Amygdala (tissue), 56 donors: ENCODE measurements at regions not wholly inside any gene's neighbourhood (a gene's known extent, or its start where the extent isn't known, plus 50 kb on each side); places are given as distances from the start of the nearest gene placed in this dataset.
"Not testable (repeated sequence)": the region's sequence is repeated elsewhere in the genome, so short reads cannot be mapped to it uniquely, and the experiment has no call there.

ENCODE experiments used
- DNase-seq, 56 donors: peaks; one replicate each; lab custom pipeline; 2025; lab: John Stamatoyannopoulos, UW

DNA sequence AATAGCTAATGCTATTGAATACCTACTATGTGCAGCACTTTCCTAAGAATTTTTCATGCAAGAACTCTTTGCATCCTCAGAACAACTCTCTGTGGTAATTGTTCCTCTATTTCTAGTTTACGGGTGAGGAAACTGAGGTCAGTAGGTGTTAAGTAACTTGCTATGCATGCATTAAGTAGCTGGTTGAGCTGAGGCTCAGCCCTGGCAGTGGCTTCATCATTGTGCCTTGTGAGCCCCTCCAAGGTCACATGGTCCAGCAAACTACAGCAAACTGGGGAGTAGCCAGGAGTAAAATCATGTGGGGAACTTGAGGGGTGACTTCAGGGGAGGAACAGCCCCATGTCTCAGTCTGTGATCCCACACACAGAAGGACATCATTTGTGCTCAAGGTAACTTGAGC is 365.2 kb downstream of the BCL2L11 start:
- not testable (repeated sequence) for DNase-seq

DNA sequence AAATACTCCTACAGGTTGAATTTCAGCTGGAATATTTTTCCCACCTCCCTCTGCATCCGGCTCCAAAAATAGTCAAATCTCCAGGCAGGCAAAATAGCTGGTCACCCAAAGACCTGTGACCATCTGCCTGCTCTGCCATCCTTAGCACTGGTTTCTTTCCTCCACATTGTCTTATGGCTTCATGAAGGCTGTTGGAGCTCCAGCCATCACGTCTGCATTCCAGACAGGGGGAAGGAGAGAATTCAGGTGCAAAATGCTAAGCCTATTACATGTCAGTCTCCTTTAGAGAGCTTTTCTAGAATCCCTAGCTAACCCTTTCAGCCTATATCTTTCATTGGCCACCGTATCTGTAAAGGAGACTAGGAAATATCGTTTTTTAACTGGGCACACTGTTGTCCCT is 367.7 kb downstream of the BCL2L11 start:
- DNase-seq, result not testable (repeated sequence)

DNA sequence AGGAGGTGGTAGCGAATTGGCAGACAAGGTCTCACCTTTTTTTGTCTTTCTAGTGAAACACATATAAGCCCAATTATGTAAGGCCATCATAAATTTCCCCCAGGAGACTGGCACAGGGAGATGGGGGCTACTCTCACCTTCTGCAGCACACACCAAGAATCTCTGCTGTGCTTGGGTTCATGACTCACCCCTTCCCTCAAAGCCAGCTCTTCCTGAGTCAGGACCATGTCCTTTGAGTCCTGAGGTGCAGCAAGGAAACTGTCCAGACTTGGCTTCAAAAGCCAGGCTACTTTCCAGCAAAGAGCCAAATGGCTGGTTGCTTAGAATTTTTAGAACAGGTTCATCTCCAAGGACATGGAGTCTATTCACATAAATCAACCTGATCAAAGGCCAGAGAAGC is 368.7 kb downstream of the BCL2L11 start:
- not testable (repeated sequence) for DNase-seq

DNA sequence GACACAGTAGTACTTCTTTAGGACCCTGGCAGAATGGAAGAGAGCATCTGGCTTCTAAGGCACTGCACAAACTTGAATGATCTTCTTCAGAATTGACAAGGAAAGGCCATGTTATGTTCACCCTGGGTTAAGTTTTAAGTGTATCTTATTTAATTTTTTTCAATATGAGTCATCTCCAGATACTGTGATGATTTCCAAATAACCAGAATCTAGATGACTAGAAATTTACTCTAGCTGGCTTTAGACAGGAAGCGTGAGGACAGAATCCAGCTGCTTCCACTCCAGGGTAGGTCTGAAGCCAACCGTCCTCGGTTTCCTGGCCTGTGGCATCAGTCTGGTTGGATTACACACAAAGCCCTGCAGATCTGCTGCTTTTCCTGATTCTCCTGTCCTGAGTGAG is 370.5 kb downstream of the BCL2L11 start:
- not testable (repeated sequence) for DNase-seq

DNA sequence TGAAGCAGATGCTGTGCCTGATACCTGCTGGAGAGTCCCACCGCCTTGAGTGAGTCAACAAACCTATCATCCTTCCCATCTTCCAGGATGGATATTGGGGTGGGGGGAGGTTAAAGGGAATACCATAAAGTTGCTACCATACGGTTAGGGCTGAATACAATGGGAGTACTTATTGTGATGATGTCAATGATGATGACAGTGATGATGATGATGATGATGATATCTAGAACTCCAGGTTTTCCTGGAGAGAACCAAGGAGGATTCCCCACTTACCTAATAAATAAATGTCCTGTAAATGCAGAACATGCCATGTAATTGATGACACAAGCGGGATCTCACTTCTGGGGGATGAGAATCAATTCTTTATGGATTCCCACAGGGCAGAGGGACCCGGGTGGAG is 370.9 kb downstream of the BCL2L11 start:
- not testable (repeated sequence) for DNase-seq

DNA sequence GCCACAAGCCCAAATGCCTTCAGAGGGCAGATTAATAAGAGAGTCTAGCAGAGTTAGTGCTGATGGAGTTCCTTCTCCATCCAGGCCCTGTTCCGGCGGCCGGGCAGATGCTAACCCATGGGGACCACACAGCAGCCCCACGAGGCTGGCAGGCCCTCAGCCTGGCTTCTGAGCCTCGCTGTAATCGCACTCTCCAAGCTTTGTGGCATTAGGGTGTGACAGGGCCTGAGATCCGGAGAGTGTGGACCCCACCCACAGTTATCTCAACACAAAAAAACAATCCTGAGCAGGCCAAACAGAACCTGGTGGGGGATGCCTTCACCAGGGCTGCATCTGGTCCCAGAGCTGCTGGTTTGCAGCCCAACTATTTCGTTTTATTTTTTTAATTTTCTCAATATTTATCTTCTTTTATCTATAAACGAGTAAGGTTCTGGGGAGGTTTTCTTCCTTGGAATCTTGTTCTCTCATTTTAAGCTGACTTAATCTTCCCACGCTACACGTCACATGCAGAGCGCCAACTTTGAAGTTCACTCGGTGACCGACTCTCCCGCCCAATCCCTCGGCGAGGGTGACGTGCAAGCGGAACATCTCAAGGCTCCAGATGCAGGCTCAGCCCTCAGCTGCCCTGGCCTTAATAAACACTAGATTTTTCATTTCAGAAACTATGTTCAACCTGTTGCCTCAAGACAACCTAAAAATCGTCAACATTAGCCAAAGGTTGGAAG is 372.4 kb downstream of the BCL2L11 start:
- not testable (repeated sequence) for DNase-seq

DNA sequence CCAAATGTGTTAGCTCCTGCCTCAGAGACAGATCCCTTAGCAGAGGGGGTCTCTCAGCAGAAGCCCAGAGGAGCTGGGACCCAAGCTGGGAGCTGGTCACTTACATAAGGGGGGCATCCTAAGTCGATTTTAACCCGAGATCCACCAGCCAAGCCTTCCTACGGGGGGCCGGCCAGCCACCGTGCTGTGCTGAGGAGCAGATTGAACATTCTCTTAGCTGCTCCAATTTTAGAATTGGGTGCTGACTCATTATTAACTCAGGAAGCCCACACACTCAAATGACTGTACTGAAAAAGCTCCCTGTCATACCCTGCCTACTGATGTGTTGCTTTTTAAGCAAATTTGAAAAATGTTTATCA is 373.0 kb downstream of the BCL2L11 start:
- DNase-seq, result not testable (repeated sequence)

DNA sequence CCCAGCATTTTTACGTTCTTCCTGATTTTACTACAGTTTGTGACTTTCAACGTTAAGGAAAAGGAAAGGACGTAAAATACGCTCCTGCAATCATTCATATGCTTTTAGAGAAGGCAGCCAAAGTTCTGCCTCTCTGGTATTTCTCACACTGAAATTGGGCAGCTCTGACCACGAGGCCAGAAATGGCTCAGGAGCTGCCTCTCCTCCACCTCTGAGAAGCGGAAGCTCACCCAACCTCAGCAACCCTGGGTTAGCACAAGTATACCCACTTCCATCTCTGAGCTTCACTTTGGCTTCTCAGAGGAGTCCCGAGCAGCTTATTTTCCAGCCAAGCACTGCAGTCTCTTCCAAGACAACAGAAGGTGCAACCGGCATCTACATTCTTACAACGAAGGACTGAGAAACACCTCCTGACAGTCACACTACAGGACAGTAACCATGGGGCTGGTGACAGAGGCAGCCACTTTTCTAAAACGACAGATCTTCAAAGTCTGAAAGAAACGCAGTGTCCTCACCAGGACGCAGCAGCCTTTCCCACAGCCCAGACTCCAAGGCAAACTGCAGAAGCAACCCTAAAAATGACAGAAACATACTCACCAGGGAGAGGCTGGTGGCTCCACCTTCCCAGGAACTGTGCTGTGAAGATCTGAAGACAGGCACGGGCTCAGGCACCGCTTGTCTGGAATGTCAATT is 373.7 kb downstream of the BCL2L11 start:
- not testable (repeated sequence) for DNase-seq

DNA sequence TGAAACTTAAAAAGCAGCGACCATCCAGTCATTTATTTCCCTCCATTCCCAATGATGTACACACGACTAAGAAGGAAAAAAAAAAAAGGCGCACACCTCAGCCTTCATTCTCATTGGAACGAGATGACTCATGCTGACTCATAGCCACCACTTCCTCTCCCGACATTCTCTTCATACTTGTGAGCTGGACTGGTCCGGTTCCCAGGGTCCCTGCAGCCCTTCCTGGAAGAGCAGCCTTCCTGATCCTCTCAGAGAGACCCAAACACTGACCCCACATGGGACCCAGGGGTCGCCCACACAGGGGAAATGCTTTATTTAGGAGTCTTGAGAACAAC is 374.2 kb downstream of the BCL2L11 start:
- DNase-seq, result not testable (repeated sequence)

DNA sequence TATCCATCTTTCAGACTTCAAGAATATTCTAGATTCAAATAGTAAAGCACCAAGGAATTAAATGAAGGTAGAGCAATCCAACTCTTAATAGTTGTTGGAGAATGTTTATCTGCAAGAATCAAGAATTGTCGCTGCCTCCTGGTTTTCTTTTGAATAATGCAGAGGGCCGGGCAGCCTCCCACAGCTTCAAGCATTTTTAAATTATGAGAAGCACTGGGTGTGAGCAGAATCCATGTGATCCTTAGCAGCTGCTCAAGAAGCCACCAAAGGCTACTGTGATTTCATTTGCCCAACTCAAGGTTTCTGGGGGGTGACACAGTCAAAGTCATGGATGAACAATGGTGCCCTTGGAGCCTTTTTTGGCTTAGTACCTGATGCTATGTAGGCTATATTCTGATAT is 374.9 kb downstream of the BCL2L11 start:
- DNase-seq, result not testable (repeated sequence)

DNA sequence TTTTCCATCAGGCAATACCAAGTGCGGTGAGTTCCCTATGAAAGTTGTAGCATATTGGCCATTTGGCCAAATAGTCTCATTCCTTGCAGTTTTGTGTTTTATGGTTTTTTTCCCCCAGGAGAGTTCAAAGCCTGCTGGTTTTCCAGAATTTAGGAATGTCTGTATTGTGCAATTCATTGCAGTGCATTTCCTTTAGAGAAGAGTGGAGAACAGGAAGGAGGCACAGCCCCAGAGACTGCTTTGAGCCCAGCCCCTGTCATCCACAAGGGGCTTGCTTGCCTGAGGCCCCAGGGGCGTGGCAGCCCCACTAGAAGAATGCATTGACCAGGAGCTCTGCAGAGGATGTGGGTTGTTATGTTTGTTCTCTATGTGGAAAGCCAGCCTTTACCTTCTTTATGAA is 375.5 kb downstream of the BCL2L11 start:
- not testable (repeated sequence) for DNase-seq

DNA sequence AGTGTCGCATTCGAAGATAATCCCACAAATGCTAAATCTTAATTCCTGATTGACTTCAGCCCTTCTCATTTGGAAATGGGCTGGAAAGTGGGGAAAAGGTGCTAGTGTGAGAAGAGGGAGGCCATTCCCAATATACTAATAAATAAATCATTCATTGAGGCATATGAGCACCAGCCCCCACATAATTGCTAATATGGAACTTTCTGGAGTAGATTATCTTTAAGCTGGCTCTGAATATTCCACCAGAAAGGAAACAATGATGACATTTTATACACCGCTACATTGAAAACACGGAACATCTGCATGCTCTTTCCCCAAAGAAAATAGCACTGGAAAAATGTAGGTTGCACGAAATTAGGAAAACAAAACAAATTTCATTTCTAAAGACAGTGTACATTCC is 376.1 kb downstream of the BCL2L11 start:
- not testable (repeated sequence) for DNase-seq

DNA sequence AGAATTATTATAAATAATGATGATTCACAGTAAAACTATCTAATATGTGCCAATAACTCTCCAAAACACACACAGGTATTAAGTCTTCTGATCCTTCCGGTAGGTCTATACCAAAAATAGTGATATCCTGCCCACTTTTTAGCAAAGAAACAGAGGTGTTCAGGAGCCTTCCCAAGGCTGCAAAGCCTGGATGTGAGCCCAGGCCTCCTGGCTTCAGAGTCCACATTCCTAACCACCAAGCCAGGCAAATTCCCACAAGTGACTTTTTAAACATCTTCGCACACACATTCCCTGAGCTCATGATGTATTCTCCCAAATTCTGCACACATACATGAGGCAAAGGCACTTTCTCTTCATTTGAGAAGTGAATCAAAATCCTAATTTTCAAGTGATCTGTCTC is 376.6 kb downstream of the BCL2L11 start:
- not testable (repeated sequence) for DNase-seq

DNA sequence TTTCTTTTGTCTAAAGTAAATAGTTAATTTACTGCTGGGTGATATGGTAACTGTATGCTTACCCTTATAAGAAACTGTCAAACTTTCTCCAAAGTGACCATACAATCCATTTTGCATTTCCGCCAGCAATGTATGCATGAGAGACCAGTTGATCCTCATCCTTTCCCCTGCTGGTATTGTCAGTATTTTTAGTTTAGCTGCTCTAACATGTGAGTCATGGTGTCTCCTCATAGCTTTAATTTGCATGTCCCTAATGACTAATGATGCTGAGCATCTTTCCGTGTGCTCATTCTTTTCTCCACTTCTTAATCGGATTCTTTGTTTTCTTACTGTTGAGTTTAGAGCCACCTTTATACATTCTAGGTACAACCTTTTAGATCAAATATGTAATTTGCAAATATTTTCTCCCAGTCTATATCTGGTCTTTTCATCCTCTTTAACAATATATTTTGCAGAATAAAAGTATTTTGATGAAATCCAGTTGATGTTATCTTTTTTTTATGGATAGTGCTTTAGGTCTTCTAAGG is 379.9 kb downstream of the BCL2L11 start:
- not testable (repeated sequence) for DNase-seq

DNA sequence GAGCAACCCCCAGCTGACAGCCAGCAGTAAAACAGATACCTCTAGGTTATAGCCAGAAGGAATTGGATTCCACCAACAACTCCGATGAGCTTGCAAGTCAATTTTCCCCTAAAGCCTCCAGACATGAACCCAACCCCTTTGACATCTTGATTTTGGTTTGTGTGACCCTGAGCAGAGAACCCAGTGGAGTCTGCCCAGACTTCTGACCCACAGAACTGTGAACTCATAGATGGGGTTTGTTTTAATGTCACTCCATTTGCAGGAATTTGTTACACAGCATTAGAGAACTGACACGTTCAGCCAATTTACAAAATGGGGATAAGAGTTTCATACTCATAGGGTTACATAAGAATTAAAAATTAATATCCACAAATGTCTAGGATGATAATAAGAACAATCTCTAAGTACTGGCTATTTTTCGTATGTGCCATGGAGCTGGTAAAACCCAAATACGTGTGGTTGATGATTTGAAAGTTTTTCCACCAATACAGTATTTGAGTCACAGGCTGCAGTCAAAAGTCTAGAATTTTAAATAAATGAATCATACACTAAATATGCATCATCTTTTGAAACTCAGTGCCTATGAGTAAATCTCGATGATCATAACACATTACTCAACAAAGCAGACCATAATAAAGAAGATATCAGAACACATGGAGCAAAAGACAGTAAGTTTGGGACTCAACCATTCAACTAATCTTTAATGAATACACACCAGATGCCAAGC is 380.0 kb downstream of the ANAPC1 start:
- not testable (repeated sequence) for DNase-seq

DNA sequence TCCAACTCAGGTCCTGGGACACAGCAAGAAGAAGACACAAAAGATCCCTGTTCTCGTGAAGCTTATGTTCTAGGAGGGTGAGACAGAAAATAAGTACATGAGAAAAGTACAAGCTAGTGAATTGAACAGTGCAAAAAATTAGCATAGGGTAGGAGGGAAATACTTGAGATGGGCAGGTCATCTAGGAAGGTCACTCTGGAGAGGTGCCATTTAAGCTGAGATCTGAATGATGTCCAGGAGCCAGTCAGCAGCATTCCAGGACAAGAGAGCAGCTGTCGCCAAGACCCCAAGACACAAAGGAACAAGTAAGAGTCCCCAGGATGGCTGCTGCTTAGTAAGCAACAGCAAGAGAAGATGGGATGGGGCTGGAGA is 379.4 kb downstream of the ANAPC1 start:
- not testable (repeated sequence) for DNase-seq

DNA sequence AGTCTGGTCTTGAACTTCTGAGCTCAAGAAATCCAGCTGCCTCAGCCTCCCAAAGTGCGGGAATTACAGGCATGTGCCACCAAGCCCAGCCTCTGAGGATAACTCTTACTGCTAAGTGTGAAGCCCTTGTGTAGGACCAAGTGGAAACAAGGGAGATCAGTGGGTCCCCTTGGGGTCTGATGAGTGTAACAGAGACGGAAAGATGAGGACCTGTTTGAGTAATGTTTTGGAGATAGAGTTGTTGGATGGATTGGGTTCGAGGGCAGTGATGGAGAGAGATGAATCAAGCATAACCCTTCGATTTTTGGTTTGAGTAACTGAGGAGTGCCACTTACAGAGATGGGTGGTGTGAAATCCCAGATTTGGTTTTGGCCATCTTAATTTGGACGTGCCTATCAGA is 378.7 kb downstream of the ANAPC1 start:
- not testable (repeated sequence) for DNase-seq

DNA sequence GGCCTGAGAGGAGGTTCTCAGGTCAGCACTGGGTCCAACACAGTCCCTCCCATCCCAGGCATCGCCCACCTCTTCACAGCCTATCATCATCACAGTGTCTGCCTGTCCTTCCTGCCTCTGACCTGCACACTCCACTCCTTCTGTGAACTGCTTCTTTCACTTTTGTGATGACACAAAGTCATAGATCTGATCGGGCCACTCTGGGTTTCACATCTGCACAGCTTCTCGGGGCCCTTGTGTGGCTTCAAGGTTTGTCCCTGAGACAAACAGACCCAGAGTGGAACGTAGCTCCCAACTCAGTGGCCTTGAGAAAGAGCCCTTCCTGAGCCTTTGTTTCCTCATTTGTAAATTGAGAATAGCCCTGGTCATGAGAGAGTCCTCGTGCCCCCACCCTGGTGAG is 377.1 kb downstream of the ANAPC1 start:
- DNase-seq, result not testable (repeated sequence)

DNA sequence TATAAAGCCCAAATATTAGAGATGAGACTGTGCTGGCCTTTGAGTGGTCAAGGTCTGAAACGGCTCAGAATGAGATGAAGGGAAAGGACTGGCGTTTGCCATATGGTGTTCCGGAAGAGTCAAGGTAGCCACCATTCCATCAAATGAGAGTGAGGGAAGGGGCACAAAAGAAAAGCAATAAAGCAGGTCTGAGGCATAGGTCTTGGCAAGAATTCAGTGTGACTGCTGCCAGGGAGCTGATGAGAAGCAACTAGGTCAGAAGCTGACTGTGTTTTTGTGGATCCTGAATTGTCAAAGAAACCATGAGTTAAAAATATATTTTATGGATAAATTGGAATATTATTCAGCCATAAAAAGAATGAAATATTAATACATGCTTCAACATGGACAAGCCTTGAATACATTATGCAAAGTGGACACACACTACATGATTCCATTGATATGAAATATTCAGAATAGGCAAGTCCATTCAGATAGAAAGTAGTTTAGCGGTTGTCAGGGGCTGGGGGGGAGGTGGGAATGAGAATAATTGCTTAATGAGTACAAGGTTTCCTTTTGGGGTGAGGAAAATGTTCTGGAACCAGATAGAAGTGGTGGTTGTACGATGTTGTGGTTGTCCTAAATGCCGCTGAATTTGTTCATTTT is 374.6 kb downstream of the ANAPC1 start:
- not testable (repeated sequence) for DNase-seq

DNA sequence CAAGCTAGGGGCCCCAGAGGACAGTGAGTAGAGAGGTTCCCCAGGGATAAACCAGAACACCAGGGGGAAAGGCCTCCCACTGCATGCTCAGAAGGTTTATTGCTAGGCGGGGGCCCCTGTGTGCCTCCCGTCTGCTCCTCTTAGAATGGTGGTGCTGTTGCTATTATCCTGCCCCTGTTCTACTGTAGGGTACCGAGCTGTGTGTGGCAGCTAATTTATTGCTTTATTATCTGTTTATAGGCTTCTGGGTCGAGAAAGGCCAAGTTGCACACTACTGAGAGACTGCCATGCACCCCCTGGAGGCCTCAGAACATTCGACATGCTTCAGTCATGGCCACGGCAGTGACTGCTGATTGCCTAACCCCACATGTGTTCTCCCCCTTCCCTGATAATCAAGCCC is 373.6 kb downstream of the ANAPC1 start:
- DNase-seq, result not testable (repeated sequence)

DNA sequence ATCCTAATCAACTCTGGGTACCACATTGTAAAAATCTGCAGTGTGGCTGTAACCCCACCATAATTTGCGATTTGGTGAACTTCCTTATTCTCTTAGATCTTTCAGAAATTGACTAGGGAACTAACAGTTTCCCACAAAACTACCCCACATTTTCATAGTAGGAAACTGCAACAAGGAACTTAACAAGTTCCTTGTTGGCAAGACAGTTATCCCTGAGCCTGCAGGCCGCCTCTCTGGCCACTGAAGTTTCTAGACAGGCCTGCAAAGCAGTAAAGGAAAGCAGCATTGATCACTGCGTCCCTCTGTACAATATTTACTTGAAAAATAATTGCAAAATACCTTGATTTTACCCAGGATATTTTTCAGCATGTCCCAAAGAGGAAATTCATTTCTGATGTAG is 372.9 kb downstream of the ANAPC1 start:
- not testable (repeated sequence) for DNase-seq
